WTC11 (cell line): ENCODE measurements at regions not wholly inside any gene's neighbourhood (a gene's known extent, or its start where the extent isn't known, plus 50 kb on each side); places are given as distances from the start of the nearest gene placed in this dataset.

Source experiments
- ATAC-seq: fragments of 200-7000 bp; cut with Tn5 transposase; 2 replicates; pipeline ENCODE4 v1.10.0; 2021; ENCODE audit warnings: mild to moderate bottlenecking, moderate library complexity
- CTCF ChIA-PET: fragments of 300-600 bp; sonication (Branson Sonifier 250); formaldehyde crosslinking; loops from one replicate; lab custom pipeline; 2021; ENCODE audit warnings: antibody characterized with exemption; lab: Charles Lee
- POLR2A ChIA-PET: fragments of 350-600 bp; sonication (Branson Sonifier 250); formaldehyde crosslinking; loops from one replicate; lab custom pipeline; 2021; ENCODE audit warnings: antibody characterized with exemption; lab: Charles Lee
- DNase-seq: peaks from one replicate; pipeline ENCODE4 v3.0.0; 2021; ENCODE audit warnings: low spot score
- H3K27ac Mint-ChIP-seq: 2 replicates; pipeline ENCODE4 v1.8.0; 2021; ENCODE audit warnings: mixed read lengths
- H3K27me3 Mint-ChIP-seq: 2 replicates; pipeline ENCODE4 v1.8.0; 2021; ENCODE audit warnings: low read depth, mild to moderate bottlenecking, moderate library complexity, mixed read lengths
- H3K36me3 Mint-ChIP-seq: 2 replicates; pipeline ENCODE4 v1.8.0; 2021; ENCODE audit warnings: mixed read lengths
- H3K4me1 Mint-ChIP-seq: 2 replicates; pipeline ENCODE4 v1.8.0; 2022; ENCODE audit warnings: mixed read lengths
- H3K4me3 Mint-ChIP-seq: 2 replicates; pipeline ENCODE4 v1.8.0; 2021; ENCODE audit warnings: mild to moderate bottlenecking, moderate library complexity, mixed read lengths
- H3K9me3 Mint-ChIP-seq: 2 replicates; pipeline ENCODE4 v1.8.0; 2021; ENCODE audit warnings: mixed read lengths
- CREB1 ChIP-seq: sonication (generic); formaldehyde crosslinking; IDR thresholded peaks from 2 replicates; pipeline ENCODE4 v1.8.0; 2023; ENCODE audit warnings: mild to moderate bottlenecking, missing genetic modification reagents
- EMX1 ChIP-seq: fragments of 250-450 bp; sonication (Bioruptor Pico); IDR thresholded peaks from 2 replicates; pipeline ENCODE4 v1.8.0; 2021; ENCODE audit warnings: mild to moderate bottlenecking
- GTF2I ChIP-seq: fragments of 250-450 bp; sonication (Bioruptor Pico); conservative IDR thresholded peaks from 2 replicates; pipeline ENCODE4 v1.4.0; 2021; ENCODE audit warnings: mild to moderate bottlenecking
- IRF2 ChIP-seq: sonication (generic); formaldehyde crosslinking; IDR thresholded peaks from 2 replicates; pipeline ENCODE4 v1.8.0; 2022; ENCODE audit warnings: low read depth, missing genetic modification reagents, borderline replicate concordance
- JAZF1 ChIP-seq: fragments of 250-450 bp; sonication (Bioruptor Pico); IDR thresholded peaks from 2 replicates; pipeline ENCODE4 v1.9.0; 2021; ENCODE audit warnings: moderate library complexity, mild to moderate bottlenecking, inconsistent platforms
- MXD4 ChIP-seq: fragments of 250-450 bp; sonication (Bioruptor Pico); IDR thresholded peaks from 2 replicates; pipeline ENCODE4 v1.8.0; 2021; ENCODE audit warnings: mild to moderate bottlenecking, moderate library complexity, borderline replicate concordance
- NFATC4 ChIP-seq: fragments of 250-450 bp; sonication (Bioruptor Pico); IDR thresholded peaks from 2 replicates; pipeline ENCODE4 v1.9.0; 2021; ENCODE audit warnings: mild to moderate bottlenecking
- NR1H2 ChIP-seq: sonication (generic); formaldehyde crosslinking; IDR thresholded peaks from 2 replicates; pipeline ENCODE4 v1.9.0; 2021; ENCODE audit warnings: mild to moderate bottlenecking, moderate library complexity, missing genetic modification reagents
- NR3C1 ChIP-seq: sonication (generic); formaldehyde crosslinking; conservative IDR thresholded peaks from 2 replicates; pipeline ENCODE4 v1.8.1; 2023; ENCODE audit warnings: low read depth, mild to moderate bottlenecking, missing genetic modification reagents
- PRRX2 ChIP-seq: fragments of 250-450 bp; sonication (Bioruptor Pico); IDR thresholded peaks from 2 replicates; pipeline ENCODE4 v1.8.0; 2021; ENCODE audit warnings: mild to moderate bottlenecking
- RELA ChIP-seq: sonication (generic); formaldehyde crosslinking; IDR thresholded peaks from 2 replicates; pipeline ENCODE4 v1.8.1; 2022; ENCODE audit warnings: missing genetic modification reagents, mild to moderate bottlenecking, borderline replicate concordance
- TCF7 ChIP-seq: sonication (generic); formaldehyde crosslinking; IDR thresholded peaks from 2 replicates; pipeline ENCODE4 v1.8.0; 2022; ENCODE audit warnings: mild to moderate bottlenecking, low read depth, missing genetic modification reagents, moderate library complexity
- TP53 ChIP-seq: sonication (generic); formaldehyde crosslinking; IDR thresholded peaks from 2 replicates; pipeline ENCODE4 v1.8.1; 2023; ENCODE audit warnings: mild to moderate bottlenecking, missing genetic modification reagents
- ZBTB21 ChIP-seq: sonication (generic); formaldehyde crosslinking; IDR thresholded peaks from 2 replicates; pipeline ENCODE4 v1.8.1; 2023; ENCODE audit warnings: mild to moderate bottlenecking, missing genetic modification reagents, borderline replicate concordance
- ZNF219 ChIP-seq: sonication (generic); formaldehyde crosslinking; IDR thresholded peaks from 2 replicates; pipeline ENCODE4 v1.8.0; 2023; ENCODE audit warnings: missing genetic modification reagents, mild to moderate bottlenecking, borderline replicate concordance
- TF ChIP-seq, protein P1 (sequence below): sonication (generic); formaldehyde crosslinking; IDR thresholded peaks from 2 replicates; pipeline ENCODE4 v1.8.1; 2023; ENCODE audit warnings: mild to moderate bottlenecking, missing genetic modification reagents, moderate library complexity
- TF ChIP-seq, protein P2 (sequence below): sonication (generic); formaldehyde crosslinking; IDR thresholded peaks from 2 replicates; pipeline ENCODE4 v1.8.1; 2022; ENCODE audit warnings: low read depth, missing genetic modification reagents, borderline replicate concordance
- TF ChIP-seq, protein P3 (sequence below): sonication (generic); formaldehyde crosslinking; IDR thresholded peaks from 2 replicates; pipeline ENCODE4 v1.8.1; 2022; ENCODE audit warnings: mild to moderate bottlenecking, missing genetic modification reagents, moderate library complexity, borderline replicate concordance
- TF ChIP-seq, protein P4 (sequence below): sonication (generic); formaldehyde crosslinking; IDR thresholded peaks from 2 replicates; pipeline ENCODE4 v1.8.1; 2022; ENCODE audit warnings: mild to moderate bottlenecking, moderate library complexity, missing genetic modification reagents
- TF ChIP-seq, protein P5 (sequence below): sonication (generic); formaldehyde crosslinking; conservative IDR thresholded peaks from 2 replicates; pipeline ENCODE4 v1.8.1; 2023; ENCODE audit warnings: mild to moderate bottlenecking, low read depth, missing genetic modification reagents, moderate library complexity
- TF ChIP-seq, protein P6 (sequence below): sonication (generic); formaldehyde crosslinking; IDR thresholded peaks from 2 replicates; pipeline ENCODE4 v1.8.1; 2023; ENCODE audit warnings: mild to moderate bottlenecking, missing genetic modification reagents, borderline replicate concordance

DNA sequence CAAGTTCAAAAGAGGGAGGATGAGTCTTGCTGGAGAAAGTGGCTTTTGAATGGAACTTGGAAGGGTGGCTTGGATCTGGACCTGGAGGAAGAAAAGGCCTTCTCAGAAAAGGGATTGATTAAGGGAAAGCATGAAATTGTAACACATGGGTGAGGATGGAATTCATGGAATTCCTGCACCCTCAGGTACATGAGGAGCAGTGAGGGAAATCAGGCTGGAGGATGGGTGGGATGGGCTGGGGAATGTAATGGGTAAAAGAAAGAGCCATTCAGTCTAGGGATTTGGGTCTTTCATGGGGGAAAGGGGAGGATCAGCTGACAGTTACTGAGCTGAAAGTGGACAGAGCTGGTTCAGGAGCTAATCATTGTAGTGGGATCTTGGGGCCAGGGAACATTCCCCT lies 51.2 kb upstream of the HAAO start:
- POLR2A ChIA-PET, result no interaction called here
- DNase-seq, result no peak
- no peak overlapping the region for H3K27ac Mint-ChIP-seq

DNA sequence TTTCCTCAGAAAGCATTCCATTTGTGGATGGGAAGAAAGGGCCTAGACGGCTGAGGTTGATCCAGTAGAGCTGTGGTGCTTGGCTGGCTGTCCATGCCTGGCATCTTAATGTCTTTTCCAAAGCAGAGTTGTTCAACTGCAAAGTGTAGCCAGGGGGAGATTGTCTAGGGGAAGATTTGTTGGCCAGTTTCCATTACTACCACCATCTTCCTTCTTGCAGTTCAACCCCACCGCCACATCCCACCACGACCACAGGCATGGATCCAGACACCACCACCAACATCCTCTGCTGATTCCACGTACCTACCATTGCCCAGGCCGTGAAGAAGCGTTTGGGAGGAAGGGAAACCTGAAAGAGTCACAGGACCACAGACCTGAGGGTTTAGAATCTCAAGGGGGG lies 50.7 kb upstream of the HAAO start:
- ATAC-seq (no peak), DNase-seq (no peak)
- Mint-ChIP-seq H3K4me1 (no peaks in the 10 kb centered on the region), H3K4me3 (no peak overlapping the region), H3K27ac (no peak overlapping the region), H3K27me3 (no peaks in the 10 kb centered on the region), H3K9me3 (no peaks in the 10 kb centered on the region), H3K36me3 (no peaks in the 10 kb centered on the region)
- CTCF ChIA-PET, result interaction anchor here (1.0 kb wide), 1 partner anchor 11 kb away, joined by 3 read pairs; no protein-coding TSS in a partner anchor
- POLR2A ChIA-PET, result no interaction called here
- TF ChIP-seq, protein P1, sequence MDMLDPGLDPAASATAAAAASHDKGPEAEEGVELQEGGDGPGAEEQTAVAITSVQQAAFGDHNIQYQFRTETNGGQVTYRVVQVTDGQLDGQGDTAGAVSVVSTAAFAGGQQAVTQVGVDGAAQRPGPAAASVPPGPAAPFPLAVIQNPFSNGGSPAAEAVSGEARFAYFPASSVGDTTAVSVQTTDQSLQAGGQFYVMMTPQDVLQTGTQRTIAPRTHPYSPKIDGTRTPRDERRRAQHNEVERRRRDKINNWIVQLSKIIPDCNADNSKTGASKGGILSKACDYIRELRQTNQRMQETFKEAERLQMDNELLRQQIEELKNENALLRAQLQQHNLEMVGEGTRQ (CRISPR knock-in tag), result no peak
- no peak for TF ChIP-seq JAZF1 (CRISPR knock-in tag)
- no peak for TF ChIP-seq RELA (CRISPR knock-in tag)
- no peak for TF ChIP-seq TCF7 (CRISPR knock-in tag)
- TF ChIP-seq, protein P2, sequence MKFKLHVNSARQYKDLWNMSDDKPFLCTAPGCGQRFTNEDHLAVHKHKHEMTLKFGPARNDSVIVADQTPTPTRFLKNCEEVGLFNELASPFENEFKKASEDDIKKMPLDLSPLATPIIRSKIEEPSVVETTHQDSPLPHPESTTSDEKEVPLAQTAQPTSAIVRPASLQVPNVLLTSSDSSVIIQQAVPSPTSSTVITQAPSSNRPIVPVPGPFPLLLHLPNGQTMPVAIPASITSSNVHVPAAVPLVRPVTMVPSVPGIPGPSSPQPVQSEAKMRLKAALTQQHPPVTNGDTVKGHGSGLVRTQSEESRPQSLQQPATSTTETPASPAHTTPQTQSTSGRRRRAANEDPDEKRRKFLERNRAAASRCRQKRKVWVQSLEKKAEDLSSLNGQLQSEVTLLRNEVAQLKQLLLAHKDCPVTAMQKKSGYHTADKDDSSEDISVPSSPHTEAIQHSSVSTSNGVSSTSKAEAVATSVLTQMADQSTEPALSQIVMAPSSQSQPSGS (CRISPR knock-in tag), result no peak
- no peak for TF ChIP-seq NR3C1 (CRISPR knock-in tag)
- no peak for TF ChIP-seq EMX1 (CRISPR knock-in tag)
- no peak for TF ChIP-seq TP53 (CRISPR knock-in tag)
- TF ChIP-seq PRRX2 (CRISPR knock-in tag), result no peak
- TF ChIP-seq, protein P3, sequence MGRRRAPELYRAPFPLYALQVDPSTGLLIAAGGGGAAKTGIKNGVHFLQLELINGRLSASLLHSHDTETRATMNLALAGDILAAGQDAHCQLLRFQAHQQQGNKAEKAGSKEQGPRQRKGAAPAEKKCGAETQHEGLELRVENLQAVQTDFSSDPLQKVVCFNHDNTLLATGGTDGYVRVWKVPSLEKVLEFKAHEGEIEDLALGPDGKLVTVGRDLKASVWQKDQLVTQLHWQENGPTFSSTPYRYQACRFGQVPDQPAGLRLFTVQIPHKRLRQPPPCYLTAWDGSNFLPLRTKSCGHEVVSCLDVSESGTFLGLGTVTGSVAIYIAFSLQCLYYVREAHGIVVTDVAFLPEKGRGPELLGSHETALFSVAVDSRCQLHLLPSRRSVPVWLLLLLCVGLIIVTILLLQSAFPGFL, result no peak
- TF ChIP-seq NFATC4 (CRISPR knock-in tag), result no peak
- TF ChIP-seq, protein P4, sequence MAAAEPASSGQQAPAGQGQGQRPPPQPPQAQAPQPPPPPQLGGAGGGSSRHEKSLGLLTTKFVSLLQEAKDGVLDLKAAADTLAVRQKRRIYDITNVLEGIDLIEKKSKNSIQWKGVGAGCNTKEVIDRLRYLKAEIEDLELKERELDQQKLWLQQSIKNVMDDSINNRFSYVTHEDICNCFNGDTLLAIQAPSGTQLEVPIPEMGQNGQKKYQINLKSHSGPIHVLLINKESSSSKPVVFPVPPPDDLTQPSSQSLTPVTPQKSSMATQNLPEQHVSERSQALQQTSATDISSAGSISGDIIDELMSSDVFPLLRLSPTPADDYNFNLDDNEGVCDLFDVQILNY (CRISPR knock-in tag), result no peak
- no peak for TF ChIP-seq ZNF219 (CRISPR knock-in tag)
- TF ChIP-seq IRF2 (CRISPR knock-in tag), result no peak

More for the DNA sequence above, 51.2 kb upstream of the HAAO start:
- H3K27me3 Mint-ChIP-seq, result no peaks in the 10 kb centered on the region
- no peak for TF ChIP-seq NR3C1 (CRISPR knock-in tag)
- no peak for TF ChIP-seq MXD4 (CRISPR knock-in tag)
- TF ChIP-seq, protein P2 (CRISPR knock-in tag), result no peak
- no peak for TF ChIP-seq ZNF219 (CRISPR knock-in tag)
- no peak for TF ChIP-seq GTF2I (CRISPR knock-in tag)
- TF ChIP-seq ZBTB21 (CRISPR knock-in tag), result no peak
- TF ChIP-seq, protein P5, sequence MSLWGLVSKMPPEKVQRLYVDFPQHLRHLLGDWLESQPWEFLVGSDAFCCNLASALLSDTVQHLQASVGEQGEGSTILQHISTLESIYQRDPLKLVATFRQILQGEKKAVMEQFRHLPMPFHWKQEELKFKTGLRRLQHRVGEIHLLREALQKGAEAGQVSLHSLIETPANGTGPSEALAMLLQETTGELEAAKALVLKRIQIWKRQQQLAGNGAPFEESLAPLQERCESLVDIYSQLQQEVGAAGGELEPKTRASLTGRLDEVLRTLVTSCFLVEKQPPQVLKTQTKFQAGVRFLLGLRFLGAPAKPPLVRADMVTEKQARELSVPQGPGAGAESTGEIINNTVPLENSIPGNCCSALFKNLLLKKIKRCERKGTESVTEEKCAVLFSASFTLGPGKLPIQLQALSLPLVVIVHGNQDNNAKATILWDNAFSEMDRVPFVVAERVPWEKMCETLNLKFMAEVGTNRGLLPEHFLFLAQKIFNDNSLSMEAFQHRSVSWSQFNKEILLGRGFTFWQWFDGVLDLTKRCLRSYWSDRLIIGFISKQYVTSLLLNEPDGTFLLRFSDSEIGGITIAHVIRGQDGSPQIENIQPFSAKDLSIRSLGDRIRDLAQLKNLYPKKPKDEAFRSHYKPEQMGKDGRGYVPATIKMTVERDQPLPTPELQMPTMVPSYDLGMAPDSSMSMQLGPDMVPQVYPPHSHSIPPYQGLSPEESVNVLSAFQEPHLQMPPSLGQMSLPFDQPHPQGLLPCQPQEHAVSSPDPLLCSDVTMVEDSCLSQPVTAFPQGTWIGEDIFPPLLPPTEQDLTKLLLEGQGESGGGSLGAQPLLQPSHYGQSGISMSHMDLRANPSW (CRISPR knock-in tag), result no peak
- no peak for TF ChIP-seq CREB1 (CRISPR knock-in tag)
- no peak for TF ChIP-seq NR1H2 (CRISPR knock-in tag)
- TF ChIP-seq, protein P6, sequence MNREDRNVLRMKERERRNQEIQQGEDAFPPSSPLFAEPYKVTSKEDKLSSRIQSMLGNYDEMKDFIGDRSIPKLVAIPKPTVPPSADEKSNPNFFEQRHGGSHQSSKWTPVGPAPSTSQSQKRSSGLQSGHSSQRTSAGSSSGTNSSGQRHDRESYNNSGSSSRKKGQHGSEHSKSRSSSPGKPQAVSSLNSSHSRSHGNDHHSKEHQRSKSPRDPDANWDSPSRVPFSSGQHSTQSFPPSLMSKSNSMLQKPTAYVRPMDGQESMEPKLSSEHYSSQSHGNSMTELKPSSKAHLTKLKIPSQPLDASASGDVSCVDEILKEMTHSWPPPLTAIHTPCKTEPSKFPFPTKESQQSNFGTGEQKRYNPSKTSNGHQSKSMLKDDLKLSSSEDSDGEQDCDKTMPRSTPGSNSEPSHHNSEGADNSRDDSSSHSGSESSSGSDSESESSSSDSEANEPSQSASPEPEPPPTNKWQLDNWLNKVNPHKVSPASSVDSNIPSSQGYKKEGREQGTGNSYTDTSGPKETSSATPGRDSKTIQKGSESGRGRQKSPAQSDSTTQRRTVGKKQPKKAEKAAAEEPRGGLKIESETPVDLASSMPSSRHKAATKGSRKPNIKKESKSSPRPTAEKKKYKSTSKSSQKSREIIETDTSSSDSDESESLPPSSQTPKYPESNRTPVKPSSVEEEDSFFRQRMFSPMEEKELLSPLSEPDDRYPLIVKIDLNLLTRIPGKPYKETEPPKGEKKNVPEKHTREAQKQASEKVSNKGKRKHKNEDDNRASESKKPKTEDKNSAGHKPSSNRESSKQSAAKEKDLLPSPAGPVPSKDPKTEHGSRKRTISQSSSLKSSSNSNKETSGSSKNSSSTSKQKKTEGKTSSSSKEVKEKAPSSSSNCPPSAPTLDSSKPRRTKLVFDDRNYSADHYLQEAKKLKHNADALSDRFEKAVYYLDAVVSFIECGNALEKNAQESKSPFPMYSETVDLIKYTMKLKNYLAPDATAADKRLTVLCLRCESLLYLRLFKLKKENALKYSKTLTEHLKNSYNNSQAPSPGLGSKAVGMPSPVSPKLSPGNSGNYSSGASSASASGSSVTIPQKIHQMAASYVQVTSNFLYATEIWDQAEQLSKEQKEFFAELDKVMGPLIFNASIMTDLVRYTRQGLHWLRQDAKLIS (CRISPR knock-in tag), result no peak
- TF ChIP-seq, all 79 proteins: peak for 0
- CTCF ChIA-PET, result interaction anchor here (1.0 kb wide), 1 partner anchor 11 kb away, joined by 3 read pairs; no protein-coding TSS in a partner anchor
- Mint-ChIP-seq H3K9me3 (no peaks in the 10 kb centered on the region), H3K36me3 (no peaks in the 10 kb centered on the region), H3K4me3 (no peak overlapping the region), H3K4me1 (no peaks in the 10 kb centered on the region)
- peak; percentile 41; the same call in 1 of the 2 replicates for ATAC-seq
